ENCODE measurements at regions not wholly inside any gene's neighbourhood (a gene's known extent, or its start where the extent isn't known, plus 50 kb on each side); places are given as distances from the start of the nearest gene placed in this dataset.
"Not testable (repeated sequence)": the region's sequence is repeated elsewhere in the genome, so short reads cannot be mapped to it uniquely, and the experiment has no call there.

DNA sequence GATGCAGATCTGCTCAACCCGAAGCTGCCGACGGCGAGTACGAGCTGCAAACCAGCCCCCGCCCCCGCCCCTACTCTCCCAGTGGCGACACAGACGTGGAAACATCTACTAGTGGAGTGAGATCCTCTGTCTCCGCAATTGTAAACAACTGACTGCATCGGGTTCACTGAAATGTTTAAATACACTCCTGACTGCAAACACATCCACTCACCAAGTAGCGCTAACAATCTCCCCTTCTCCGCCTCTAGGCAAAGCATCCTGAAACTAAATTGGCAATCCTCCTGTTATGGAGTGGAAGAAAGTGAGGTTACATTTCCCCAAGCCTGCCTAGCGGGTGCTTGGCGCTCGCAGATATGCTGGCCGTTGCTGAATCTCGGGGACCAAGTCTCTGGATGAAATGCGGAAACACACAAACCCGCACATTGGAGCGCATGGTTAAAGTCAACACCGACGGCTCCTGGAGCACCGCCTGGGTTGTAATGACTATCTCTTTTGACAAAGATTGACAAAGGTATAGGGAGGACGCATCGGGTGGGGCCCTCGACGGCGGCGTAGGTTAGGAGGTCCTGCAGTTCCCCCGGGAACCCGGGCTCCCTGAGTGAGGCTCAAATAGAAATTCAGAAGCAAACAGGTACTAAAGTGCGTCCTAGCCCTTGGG, 117.0 kb upstream of the TEX13C start:
- no peak for DNase-seq

DNA sequence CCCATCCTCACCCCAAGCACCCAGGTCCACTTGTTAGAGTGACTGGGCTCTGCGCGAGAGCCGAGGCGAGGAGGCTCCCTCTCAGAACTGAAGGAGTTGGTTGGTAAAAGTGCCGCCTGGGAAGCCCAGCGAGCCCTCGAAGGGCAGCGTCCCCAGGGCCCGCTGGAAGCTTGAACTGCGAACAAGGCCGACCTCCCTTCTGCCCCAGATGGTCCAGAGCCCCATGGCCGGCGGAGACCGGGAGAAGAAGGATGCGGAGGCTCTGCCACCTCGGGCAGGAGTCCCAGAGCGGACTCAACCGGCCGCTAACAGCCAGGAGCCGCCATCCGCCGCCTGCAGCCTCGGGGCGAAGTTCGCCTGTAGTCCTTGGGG, 116.3 kb upstream of the TEX13C start:
- DNase-seq: no peak

DNA sequence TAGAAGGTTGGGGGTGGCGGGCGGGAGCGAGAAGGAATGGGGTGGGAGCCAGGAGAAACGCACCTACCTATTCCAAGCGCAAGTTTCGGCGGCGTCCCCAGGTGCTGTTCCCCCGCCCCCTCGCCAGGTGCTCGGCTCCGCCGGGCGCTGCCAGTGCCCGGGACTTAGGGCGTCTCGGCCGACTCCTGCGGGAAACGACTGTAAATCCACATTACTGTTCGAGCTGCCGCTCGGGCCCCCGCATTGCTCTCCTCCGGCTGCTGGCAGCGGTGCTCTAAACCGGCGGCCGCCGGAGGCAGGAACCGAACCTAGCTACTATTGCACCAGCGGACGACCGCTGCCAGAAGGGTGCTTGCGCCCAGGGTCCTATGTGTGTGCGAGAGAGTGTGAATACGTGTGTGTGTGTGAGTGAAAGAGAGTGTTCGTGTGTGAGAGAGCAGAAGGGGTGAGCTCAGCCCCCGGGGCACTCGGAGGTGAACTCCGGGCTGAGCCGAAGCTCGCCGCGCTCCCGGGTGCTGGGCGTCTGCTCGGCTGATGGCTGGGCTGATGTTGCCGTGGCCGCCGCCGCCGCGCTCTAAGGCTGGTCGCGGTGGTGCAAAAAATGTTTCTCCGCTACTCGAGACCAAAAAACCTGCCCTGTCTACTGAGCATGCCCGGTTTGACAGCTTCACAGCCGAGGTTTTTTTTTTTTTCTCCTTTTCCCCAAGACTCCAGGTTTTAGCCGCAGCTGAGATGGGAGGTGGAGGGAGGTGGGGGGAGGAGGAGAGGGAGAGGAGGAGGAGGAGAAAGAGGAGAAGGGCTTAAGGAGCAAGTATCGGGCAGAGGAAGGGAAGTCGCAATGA, 115.7 kb upstream of the TEX13C start:
- no peak for DNase-seq

DNA sequence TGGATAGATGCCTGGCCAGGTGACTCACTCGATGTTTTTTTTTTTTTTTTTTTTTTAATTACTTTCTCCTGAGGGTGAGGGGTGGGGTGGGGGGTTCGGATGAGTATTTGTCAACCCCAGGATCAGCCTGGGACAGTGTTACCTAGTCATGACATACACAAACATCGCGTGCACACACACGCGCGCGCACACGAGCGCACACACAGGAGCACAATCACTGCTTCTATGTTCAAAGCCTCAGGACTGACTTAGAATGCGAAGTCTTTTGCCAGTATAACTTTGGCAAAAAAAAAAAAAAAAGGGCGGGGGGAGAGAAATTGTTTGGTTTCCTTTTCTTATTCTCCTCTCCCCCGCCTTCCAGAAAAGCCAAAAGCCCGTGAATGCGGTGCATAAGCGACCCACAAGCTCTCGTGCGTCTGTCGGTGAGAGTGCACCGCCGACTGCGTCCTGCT, 115.0 kb upstream of the TEX13C start:
- DNase-seq: no peak

DNA sequence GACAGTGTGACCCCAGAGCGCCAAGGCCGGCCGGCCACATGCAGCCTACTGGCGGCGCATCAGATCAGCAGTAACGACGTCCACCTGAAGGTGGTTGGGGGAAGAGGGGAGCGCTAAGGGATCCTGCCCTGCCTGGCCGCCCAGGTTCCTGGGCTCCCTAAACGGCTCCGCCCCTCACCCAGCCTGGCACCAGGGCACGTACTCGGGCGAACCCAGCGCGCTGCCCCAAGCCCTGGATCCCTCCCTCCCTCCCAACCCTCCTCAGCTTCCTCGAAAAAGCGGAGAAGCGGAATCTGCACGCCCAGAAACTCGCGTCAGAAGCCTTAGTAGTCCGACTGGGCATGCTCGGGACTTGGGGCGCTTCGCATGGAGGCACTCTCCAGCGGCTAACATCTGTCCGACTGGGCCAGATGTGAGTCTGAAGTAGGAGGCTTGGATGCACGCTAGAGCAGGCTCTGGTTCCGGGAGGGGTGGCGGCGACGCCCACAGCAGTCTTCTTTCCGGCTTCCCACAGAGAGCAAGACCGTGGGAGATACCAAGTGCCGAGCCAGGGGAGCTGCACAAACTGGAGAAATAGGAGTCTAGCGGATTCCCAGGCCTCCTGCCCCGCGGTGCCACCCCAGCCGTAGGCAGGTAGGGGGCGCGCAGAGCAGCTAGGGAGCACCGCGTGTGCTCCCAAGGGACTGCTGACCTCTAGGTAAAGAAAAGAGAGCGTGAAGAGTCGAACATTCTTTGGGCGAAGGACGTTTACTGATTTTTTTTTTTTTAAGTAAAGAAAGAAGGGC, 114.3 kb upstream of the TEX13C start:
- no peak for DNase-seq

DNA sequence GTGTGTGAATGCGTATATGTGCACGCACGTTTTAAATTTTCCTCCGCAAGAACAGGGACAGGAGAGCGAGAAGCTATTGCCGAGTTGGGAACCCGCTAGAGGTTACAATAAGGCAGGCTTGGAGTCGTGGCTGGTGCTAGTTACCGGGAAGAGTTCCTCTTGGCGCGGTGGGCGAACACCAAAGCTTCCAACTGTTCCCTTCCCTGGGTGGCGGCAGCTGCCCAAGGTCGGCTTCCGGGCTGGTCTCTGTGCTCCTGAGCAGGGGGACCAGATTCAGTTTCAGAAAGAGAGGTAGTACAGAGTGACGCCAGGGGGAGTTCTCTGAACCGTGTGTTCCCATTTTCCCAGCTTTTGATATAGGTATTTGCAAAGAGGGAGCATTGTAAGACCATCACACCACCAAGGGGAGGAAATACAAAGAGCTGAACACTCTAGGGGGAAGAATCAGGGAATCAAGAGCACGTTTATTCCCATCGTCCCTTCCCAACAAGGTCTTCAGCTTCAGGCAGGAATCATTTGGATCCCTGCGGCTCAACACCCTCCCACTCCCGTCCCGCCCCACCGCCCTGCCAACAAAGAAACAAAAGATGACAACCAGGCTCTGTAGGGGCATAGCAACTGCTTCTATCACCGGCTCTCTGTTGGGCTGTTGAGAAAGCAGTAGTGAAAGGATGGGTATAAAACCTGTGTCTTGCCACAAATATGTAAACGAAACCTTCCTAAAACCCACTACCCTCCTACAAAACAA, 113.6 kb upstream of the TEX13C start:
- DNase-seq: no peak

DNA sequence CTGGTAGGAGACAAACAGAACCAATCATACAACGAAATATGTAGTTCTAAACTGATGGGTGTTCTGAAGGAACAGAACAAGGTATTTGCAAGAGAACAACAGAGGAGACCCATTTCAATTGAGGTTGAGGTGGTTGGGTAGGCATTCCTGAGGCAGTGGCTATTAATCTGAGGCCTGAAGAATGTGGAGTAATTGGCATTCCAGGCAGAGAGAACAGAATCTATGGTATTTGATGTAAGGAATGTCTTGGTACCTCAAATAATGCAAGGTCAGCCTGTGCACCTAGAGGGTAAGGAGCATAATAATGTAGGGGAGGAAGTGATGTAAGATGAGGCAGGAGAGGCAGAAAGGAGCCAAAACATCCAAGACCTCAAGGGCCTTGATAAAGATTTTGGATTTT, 109.5 kb upstream of the TEX13C start:
- DNase-seq: no peak

DNA sequence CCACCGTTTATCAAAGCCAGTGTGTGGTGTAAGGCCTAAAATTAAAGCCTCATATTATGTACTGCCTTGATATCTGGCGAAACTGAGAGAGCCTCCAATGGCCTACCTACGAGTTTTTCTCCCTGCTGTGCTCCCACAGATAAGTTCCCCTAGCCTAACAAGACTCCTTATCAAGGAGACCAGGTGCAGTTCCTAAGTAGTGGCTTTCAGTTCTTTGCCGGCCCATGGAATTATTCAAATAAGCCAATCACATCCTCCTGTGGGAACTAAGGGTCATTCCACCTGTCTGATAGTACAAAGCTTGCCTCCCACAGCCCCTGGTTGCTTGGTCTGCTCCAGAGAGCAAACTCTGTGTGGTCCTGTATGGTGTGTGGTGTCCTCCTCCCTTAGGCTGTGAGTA, 99.8 kb upstream of the TEX13C start:
- DNase-seq: no peak

DNA sequence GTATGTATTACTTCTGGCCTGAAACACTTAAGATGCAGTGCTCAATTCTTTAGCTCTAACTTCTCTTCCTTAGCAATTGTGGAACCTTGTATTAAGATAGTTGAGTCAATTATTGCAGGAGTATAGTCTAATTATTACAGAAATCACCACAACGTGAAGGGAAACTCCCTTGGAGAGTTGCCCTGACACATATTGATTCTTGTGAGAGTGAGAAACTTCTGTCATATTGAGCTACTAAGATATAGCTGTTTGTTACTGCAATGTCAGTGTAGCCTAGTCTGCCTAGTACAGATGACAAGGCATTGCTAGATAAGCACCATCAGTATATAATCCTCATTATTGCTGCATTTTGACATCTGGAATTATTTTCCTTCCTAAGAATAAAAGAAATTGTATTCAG, 82.7 kb upstream of the TEX13C start:
- no peak for DNase-seq

DNA sequence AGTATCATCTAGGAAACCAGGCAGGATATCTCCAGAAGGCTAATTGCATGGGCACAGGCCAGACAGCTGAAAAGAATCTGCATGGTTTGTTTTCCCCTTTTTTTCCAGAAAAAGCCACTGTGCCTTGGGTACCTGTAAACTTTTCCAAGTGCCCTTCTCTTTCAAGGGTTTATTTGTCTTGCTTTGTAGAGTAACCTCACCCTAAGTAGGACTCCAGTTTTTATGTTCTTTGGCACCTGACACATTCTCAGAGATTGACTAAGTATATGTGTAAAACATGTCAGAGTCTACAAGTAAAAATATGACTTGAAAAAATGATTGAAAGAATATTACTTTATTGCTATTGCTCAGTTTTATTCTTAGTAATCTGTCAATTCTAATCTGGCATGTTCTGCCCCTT, 70.7 kb upstream of the TEX13C start:
- no peak for DNase-seq

DNA sequence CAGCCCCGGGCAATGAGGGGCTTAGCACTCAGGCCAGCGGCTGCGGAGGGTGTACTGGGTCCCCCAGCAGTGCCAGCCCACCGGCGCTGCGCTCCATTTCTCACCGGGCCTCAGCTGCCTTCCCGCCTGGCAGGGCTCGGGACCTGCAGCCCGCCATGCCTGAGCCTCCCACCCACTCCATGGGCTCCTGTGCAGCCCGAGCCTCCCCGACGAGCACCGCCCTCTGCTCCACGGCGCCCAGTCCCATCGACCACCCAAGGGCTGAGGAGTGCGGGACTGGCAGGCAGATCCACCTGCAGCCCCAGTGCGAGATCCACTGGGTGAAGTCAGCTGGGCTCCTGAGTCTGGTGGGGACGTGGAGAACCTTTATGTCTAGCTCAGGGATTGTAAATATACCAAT, 63.9 kb upstream of the TEX13C start:
- not testable (repeated sequence) for DNase-seq

DNA sequence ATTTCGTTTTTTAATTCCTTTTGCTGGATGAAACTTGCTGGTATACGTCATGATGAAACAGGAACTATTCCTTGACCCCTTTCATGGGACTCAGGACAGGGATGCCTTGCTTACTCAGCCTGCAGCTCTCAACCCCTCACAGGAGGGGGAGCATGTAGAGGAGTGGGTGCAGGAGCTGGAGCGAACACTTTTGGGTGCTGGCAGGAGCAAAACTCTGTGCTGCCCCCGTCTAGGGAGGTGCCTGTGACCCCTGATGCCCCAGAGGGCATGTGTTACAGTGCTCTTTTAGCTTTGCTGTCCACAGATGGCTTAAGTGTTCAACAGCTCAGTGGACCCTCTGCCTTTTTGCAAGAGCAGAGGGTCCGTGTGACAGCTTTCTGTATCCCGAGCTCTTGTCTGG, 56.8 kb upstream of the TEX13C start:
- DNase-seq: no peak

DNA sequence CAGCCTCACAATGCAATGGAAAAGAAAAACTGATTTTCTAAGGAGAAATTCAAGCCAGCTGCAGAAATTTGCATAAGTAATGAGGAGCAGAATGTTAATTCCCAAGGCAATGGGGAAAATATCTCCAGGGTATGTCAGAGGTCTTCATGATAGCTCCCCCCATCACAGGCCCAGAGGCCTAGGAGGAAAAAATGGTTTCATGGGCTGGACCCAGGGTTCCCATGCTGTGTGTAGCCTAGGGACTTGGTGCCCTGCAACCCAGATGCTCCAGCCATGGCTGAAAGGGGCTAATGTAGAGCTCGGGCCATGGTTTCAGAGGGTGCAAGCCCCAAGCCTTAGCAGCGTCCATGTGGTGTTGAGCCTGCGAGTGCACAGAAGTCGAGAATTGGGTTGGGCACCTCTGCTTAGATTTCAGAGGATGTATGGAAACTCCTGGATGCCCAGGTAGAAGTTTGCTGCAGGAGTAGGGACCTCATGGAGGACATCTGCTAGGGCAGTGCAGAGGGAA, 53.5 kb upstream of the TEX13C start:
- DNase-seq: no peak
